GM18870 (cell line): ENCODE measurements at regions not wholly inside any gene's neighbourhood (a gene's known extent, or its start where the extent isn't known, plus 50 kb on each side); places are given as distances from the start of the nearest gene placed in this dataset.
"Not testable (repeated sequence)": the region's sequence is repeated elsewhere in the genome, so short reads cannot be mapped to it uniquely, and the experiment has no call there.

Source experiments
- ATAC-seq: cut with Tn5 transposase; IDR thresholded peaks from one replicate; pipeline ENCODE4 v1.9.1; 2021; ENCODE audit warnings: moderate library complexity; ENCODE audit not compliant: unreplicated experiment

DNA sequence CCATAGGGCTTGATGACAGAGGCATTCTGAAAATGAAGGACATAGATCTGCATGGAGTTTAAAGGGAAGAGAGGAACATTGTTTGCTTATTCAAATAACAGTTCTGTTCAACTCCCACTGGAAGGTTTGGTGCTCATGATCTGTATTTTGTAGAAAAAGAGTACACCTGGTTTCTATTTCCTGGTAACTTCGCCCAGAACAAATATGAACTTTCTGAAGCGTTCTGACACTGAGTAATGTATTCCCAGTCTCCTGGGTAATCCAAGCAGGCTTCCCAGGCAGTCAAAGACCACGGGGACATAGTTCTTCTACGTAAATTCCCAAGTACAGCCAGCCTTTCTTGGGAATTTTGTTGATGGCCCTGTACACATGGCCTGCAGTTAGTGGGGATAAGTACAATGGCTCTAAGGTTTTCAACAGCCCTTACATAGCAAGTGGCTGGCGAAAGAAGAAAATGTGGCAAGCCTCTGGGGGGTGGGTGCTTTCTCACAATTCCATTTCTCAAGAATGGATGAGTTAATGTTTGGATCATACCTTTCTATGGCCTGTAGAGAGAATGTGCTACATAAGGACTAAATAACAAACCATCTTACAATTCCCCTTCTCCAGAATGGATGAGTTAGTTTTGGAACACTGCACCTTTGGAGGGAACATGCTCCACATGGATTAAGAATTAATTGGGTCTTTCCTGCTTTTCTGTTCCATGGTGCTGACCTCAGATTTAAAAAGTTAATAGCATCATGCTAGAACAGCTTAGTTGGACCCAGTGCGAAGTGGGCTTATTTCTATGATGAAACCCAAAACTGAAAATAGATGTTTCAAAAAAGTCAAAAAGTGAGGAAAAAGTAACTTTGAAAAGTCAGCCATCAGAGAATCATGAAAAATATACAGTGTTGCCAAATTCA, 52.7 kb downstream of the COL6A6 start:
- ATAC-seq, result no peak

DNA sequence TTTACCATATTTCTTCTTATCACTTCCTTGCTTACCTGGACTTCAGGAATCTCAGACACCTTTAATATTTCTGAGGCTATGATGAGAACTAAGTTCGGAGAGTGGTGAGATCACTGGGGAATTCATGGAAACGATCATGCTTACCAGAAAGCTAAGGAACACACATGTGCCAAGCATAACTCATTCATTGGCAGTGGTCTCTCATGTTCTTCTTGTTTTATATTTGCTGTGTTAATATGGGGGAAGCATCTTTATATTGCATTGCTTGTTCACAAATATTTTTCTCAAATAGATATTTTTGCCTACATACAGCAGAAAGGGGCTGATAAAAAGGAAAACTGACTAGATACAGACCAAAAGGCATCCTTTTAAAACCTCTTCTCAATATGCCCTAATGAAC, 55.8 kb downstream of the COL6A6 start:
- ATAC-seq, result no peak

DNA sequence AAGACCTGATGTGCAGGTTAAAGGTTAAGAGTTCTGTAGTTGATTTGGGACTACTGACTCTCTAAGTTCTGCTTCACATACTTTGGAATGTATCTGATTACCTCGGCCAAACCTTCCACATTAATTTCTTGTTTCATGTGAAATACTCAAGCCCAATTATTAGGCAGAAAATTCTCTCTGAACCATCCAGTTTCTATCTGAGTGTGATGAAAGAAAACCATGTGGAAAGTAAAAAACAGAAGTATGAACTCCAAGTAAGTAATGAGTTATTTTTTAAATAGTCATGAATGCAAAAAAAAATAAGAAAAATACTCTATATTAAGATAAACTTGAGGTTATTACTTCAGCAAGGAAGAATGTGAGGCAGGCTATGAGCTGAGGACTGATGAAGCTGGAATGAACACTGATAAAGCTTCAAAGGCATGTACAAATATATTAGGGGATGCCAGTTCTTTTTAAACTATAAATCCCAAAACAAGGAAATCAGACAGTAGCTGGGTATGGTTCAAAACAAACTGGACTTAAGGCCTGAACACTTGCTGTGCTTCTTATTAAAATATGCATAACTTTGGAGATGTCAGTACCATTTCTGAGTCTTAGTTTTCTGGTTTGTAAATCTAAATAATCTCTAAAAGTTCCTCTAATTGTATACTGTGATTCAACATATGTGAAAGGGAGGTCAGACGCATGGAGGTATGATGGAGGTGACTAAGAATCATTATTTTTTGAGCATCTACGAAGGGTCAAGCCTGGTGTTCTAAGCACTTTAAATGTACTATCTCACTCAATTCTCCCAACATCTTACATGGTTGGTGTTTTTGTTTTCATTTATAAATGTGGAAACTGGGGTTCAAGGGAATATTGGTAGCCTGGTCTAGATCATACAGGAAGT, 59.6 kb downstream of the COL6A6 start:
- ATAC-seq, result no peak

DNA sequence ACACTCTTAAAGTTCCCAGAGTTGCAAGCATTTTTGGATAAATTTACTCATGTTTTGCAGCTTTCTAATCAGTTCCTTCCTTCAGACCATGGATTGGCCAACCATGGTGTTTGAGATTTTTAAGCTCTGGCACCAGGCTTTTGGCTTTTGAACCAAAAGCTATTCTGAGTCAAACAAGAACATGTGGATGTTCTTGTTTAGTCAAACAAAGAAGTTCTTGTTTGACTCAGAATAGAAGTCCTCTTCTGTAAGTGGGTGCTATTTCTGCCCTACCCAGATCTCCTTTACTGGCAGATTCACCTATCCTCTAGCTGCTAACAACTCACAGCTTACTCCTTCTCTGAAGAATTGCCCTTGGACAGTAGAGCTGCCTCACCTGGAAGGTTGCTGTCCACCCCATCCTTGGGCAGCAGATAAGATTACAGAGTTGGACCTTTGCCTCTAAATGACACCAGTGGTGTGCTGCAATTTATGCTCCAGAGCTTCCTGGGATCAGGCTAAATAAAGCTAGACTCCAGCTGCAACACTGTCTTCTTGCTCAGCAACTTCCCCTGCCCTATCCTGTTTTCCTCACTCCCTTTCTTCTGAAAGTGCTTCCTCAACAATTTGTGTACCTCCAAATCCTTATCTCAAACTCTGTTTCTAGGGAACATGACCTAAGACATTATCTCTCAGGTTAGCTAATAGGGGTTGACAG, 65.6 kb downstream of the COL6A6 start:
- ATAC-seq, result peak; percentile 76

DNA sequence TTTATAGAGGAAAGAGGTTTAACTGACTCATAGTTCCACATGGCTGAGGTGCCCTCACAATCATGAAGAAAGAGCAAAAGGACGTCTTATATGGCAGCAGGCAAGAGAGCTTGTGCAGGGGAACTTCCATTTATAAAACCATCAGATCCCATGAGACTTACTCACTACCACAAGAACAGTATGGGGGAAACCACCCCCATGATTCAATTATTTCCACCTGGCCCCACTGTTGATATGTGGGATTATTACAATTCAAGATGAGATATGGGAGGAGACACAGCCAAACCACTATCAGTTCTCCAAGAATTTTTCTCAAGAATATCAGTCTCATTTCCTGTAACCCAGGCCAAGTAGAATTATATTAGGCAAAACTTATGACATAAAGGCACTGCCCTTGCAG, 77.8 kb downstream of the COL6A6 start:
- ATAC-seq, result not testable (repeated sequence)

DNA sequence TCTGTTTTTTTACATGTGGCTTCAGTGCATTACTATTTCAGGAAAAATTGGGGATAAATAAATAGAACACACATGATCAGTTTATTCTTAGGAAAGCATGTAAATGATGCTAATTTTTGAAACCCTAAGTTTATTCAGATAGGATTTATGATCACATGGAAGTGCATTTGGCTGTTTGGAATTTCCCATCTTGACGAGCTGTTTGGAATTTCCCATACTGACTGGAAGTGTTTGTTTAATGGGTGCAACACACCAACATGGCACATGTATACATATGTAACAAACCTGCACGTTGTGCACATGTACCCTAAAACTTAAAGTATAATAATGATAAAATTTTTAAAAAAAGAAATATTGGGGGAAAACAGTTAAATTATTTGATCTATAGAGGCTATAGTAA, 79.5 kb downstream of the COL6A6 start:
- ATAC-seq, result no peak

DNA sequence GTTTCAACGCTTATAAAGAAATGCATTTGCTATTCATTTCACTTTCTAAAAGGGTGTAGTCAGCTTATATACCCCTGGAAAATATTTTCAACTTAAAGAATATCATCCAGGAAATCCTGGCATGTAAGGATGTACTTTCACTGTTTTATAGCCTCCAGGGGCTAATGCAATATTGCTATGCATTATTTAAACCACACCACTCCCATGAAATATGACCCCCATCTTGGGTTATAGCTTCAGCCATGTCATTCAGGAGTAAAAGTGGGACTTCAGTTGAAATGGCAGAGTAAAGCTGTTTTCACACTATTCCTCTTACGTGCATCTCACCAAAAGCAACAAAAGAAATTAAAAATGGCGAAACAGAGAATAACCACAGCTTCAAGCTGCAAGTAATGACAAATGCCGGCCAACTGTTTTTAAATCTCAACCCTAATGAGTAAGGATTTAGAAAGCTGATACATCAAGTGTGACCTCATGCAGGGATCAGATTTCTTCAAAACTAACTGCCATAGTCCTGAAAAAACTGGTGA, 84.5 kb downstream of the COL6A6 start:
- no peak for ATAC-seq

DNA sequence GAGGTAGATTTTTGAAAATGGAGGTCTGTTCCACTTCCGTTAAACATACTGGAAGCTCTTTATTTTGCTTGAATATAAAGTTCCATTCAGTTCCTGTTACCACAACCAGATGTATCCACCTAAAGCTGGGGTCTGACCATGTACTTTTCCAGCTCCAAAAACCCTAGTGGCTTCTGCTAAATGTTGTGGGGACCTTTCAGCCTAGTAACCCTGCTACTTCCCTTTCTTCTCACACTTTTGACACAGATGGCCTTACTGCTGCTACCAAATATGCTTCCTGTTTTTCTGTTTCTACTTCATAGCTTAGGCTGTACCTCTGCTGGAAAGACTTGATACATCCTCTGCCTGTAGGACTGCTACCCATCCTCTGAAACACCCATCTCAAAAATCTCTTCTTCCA, 87.8 kb downstream of the COL6A6 start:
- ATAC-seq, result no peak

DNA sequence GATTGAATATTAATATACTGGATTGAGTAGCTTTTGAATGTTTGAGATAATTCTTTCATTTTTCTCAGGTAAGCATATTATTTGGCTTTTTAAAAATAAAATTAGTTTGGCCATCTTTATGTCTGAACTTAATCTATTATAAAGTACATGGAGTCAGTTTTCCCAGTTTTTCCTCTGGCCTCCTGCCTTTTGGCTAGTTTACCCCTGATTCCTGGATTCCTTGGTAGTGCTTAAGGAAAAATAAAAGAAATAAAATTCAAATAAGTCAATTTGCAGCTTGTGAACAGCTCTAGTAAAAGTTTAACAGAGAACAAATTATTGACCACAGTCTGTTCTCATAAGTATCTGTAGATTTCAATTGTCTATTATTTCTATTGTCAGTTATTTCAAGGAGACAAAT, 89.4 kb downstream of the COL6A6 start:
- ATAC-seq, result no peak

DNA sequence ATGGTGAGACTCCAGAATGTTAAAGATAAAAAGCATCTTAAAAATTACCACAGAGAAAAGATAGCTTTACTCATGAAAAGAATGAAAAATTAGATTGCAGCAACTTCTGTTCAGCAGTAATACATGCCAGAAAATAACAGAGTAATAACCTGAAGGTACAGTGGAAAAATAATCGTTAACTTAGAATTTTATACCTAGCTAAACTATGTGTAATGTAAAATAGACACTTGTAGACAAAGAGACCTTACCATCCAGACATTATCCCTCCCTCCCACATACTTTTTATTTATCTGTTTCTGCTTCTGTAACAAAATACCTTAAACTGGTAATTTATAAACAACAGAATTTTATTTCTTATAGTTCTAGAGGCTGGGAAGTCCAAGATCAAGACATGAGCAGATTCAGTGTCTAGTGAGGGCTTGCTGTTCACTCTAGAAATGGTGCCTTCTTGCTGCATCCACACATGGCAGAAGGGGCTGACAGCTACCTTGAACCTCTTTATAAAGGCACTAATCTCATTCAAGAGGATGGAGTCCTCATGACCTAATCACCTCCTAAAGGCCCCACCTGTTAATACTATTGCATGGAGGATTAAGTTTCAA, 90.7 kb downstream of the COL6A6 start:
- ATAC-seq, result no peak

DNA sequence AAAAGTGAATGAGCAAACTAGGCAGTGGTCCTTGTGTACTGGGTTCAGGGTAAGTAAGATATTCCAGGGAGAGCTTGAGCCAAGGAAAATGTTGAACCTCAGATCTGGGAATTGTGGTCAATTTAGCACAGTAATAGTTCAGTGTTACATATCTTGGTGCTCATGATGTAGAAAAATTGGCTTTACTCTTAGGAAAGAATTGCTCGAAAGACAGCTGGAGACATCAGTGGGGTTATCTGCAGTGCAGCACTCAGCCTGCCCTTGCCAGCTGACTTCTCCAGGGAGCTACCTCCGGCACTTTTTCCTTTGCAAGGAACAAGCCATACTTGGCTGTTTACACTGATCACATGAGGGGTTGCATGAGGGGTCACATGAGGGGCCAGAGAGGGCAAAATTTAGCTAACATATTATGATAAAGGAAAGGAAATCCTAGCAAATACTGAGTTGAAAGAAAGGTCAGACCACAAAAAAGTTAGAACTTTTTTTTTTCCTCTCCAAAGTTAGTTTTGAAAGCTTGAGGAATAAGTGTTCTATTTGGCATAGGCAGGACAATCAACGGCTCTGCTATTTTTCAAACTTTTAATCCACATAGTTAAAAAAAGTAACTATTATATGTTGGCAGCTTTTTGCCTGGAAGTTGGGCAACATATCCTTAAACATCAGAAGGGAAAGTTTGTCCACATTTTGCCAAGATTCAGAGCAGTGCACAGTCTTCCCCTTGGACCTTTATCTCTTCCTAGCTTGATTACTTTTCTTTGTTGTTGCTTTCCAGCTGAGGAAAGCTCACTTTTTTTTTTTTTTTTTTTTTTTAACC, 92.4 kb downstream of the COL6A6 start:
- ATAC-seq, result no peak

DNA sequence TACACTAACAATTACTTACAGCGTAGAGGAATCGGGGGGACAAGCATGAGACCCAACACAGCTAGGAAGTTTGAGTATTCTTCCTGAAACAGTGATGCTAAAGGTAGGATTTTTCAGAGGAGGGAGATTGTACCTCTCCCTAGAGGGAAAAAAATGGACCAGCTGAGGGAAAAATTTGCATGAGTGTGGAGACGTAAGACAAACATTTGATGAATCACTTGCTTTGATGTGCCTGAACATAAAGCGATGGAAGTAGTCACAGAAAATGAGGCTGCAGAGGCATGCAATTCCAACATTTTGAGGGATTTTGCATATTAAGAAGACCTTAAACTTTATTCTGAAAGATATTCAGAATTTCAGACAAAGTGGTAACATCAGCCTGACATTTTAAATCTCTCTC, 102.2 kb downstream of the COL6A6 start:
- ATAC-seq, result no peak

DNA sequence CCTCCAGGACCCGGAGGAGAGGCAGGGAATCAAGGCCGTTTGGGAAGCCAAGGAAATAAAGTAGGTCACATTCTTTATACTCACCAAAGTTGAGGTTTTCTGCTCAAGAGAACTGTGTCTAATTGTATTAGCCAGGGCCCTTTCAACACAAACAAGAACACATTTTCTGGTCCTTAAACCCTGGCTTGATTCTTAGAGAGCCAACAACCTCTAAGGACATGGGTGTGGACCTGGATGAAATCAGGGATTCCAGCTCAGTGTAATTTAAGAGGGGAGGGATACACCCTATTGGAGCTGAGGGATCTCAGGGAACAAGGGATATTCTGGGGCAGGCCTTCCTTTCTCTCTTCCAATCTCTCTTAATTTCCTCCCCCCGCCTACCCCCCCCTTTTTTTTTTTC, 104.8 kb downstream of the COL6A6 start:
- ATAC-seq, result no peak

DNA sequence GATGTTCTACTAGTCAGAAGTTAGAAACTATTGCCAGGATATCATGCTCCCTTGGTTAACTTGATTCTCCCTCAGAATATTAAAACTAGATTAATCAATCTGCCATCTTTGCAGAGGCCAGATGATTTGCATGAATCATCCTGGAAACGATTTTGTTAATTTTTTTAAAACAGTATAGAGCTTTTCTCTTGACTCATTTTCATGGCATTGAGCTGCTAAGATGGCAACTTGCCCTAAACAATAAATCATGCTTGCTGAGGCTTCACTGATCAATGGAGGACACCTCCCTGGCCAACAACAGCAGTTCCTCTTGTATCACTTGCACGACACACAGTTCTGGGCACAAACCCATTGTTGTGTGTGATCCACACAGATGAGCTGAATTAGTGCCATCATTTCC, 109.1 kb downstream of the COL6A6 start:
- no peak for ATAC-seq

DNA sequence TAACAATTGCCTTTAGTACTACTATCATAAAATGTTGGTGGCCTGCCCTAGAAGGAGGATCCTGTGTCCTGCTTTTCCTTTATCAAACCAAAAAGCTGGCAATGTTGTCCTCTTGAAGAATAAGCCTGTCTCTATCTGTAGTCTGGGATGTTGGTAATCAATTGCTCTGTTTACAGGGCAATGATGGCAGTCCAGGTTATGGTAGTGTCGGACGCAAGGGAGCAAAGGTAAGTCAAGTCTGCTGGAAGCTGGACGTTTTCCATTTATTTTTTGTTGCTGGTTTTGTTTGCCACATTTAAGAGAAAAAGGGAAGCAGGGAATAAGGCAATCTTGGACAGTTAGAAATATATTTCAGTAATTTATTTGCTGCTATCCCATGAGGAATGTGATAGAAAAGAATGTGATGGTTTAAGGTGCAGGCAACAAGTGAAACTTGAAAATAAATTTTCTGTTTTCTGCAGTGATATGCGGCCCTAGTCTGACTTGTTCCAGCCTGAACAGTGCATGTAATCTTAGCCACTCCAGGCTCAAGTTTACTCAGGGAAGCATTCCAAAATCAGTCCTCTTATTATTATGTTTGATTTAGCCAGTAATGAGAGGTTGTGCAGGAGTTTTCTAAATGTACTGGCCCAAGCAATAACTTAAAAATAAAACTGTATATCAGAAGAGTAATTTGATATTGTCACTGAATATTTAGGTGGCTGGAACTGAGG, 110.3 kb downstream of the COL6A6 start:
- no peak for ATAC-seq

DNA sequence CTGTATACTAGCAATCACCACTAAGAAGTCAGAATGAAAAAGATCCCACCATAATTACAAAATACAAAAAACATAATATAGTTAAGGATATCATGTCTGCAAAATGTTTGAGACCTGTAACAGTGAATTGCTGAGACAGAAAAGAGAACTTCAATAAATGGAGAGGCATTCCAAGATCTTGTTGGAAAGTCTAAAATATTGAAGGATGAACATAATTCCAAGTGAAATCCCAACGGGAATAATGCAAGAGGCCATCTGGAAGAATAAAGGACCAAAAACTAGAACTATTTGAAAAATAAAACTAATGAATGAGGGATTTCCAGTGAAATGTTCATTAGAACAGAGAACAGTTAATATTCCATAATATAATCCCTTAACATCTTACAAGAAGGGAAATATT, 110.9 kb downstream of the COL6A6 start:
- no peak for ATAC-seq
